MM.1S (cell line): ENCODE measurements at regions not wholly inside any gene's neighbourhood (a gene's known extent, or its start where the extent isn't known, plus 50 kb on each side); places are given as distances from the start of the nearest gene placed in this dataset.

ENCODE experiments used
- EZH2 ChIP-seq: fragments of 300-600 bp; sonication (generic); optimal IDR thresholded peaks from 2 replicates; pipeline ENCODE3; 2017; ENCODE audit warnings: low read depth, mild to moderate bottlenecking, antibody characterized with exemption, low read length, mixed read lengths
- TF ChIP-seq, protein P1 (sequence below): fragments of 300-600 bp; sonication (generic); IDR thresholded peaks from 2 replicates; pipeline ENCODE4 v1.5.1; 2016; ENCODE audit warnings: antibody characterized with exemption, low read length, mixed read lengths

DNA sequence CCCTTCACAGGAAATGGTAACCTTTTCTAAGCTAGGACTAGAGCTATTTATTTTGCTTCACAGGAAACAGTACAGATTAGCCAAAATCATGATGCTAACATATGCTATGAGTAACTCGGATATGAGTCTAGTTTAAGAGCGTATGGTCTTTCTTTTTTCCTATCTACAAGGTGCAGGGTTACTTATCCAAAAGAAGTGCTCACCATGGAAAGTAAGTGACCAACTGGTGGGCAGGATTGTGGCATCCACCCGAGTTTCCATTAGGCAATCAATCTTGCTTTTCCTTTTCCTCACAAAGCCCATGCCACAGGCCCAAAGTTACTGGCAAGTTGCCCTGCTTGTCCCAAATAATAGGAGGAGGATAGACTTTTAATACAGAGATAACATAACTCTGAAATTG, 765.1 kb upstream of the POM121L12 start:
- TF ChIP-seq EZH2, result no peak
- TF ChIP-seq, protein P1, sequence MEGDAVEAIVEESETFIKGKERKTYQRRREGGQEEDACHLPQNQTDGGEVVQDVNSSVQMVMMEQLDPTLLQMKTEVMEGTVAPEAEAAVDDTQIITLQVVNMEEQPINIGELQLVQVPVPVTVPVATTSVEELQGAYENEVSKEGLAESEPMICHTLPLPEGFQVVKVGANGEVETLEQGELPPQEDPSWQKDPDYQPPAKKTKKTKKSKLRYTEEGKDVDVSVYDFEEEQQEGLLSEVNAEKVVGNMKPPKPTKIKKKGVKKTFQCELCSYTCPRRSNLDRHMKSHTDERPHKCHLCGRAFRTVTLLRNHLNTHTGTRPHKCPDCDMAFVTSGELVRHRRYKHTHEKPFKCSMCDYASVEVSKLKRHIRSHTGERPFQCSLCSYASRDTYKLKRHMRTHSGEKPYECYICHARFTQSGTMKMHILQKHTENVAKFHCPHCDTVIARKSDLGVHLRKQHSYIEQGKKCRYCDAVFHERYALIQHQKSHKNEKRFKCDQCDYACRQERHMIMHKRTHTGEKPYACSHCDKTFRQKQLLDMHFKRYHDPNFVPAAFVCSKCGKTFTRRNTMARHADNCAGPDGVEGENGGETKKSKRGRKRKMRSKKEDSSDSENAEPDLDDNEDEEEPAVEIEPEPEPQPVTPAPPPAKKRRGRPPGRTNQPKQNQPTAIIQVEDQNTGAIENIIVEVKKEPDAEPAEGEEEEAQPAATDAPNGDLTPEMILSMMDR, result no peak
